KMS-11 (cell line): ENCODE measurements at regions not wholly inside any gene's neighbourhood (a gene's known extent, or its start where the extent isn't known, plus 50 kb on each side); places are given as distances from the start of the nearest gene placed in this dataset.

Experiments used
- H2AFZ ChIP-seq: fragments of 200-600 bp; sonication (generic); 2 replicates; pipeline ENCODE4 v1.6.1; 2016; ENCODE audit warnings: antibody characterized with exemption, mixed run types, low read depth
- H3K27ac ChIP-seq: fragments of 200-600 bp; sonication (generic); 2 replicates; pipeline ENCODE4 v1.6.1; 2016; ENCODE audit warnings: mild to moderate bottlenecking, mixed run types
- H3K27me3 ChIP-seq: fragments of 200-600 bp; sonication (generic); 2 replicates; pipeline ENCODE4 v1.6.1; 2017; ENCODE audit warnings: mild to moderate bottlenecking, low read depth, mixed run types, moderate library complexity; ENCODE audit not compliant: insufficient read depth
- H3K36me3 ChIP-seq: fragments of 200-600 bp; sonication (generic); 2 replicates; pipeline ENCODE4 v1.6.1; 2017; ENCODE audit warnings: mild to moderate bottlenecking, mixed run types; ENCODE audit not compliant: insufficient read depth
- H3K4me1 ChIP-seq: fragments of 200-600 bp; sonication (generic); 2 replicates; pipeline ENCODE4 v1.6.1; 2016; ENCODE audit warnings: mild to moderate bottlenecking, low read depth, mixed run types; ENCODE audit not compliant: poor library complexity, severe bottlenecking
- H3K4me2 ChIP-seq: fragments of 200-600 bp; sonication (generic); 2 replicates; pipeline ENCODE4 v1.7.0; 2016; ENCODE audit warnings: mild to moderate bottlenecking, mixed run types
- H3K4me3 ChIP-seq: fragments of 200-600 bp; sonication (generic); IDR thresholded peaks from 2 replicates; pipeline ENCODE4 v1.6.1; 2017; ENCODE audit warnings: low read depth, low read length, mixed read lengths; ENCODE audit not compliant: insufficient read depth
- H3K79me2 ChIP-seq: fragments of 200-600 bp; sonication (generic); 2 replicates; pipeline ENCODE4 v1.6.1; 2016; ENCODE audit warnings: low read depth, mixed run types; ENCODE audit not compliant: insufficient read depth
- H3K9ac ChIP-seq: fragments of 200-600 bp; sonication (generic); 2 replicates; pipeline ENCODE4 v1.6.1; 2016; ENCODE audit warnings: mild to moderate bottlenecking, mixed run types
- H4K20me1 ChIP-seq: fragments of 200-600 bp; sonication (generic); 2 replicates; pipeline ENCODE4 v1.6.1; 2016; ENCODE audit warnings: mild to moderate bottlenecking, mixed run types; ENCODE audit not compliant: insufficient read depth
- CTCF ChIP-seq: fragments of 200-600 bp; sonication (generic); conservative IDR thresholded peaks from 2 replicates; pipeline ENCODE4 v1.6.1; 2017; ENCODE audit warnings: low read depth, mild to moderate bottlenecking, antibody characterized with exemption, low read length, moderate library complexity, mixed read lengths

GRCh38 chr14:48096897-48097296, 421.5 kb upstream of the MDGA2 start:
- Histone ChIP-seq H3K9ac (no peak overlapping the region), H3K4me1 (no peaks in the 10 kb centered on the region), H3K4me2 (no peak overlapping the region), H3K36me3 (no peaks in the 10 kb centered on the region), H4K20me1 (no peaks in the 10 kb centered on the region), H2AFZ (no peak overlapping the region), H3K79me2 (no peaks in the 10 kb centered on the region), H3K27me3 (no peaks in the 10 kb centered on the region), H3K4me3 (no peak overlapping the region), H3K27ac (no peak overlapping the region)
- no peak for TF ChIP-seq CTCF

GRCh38 chr14:48086516-48086915, 411.1 kb upstream of the MDGA2 start:
- Histone ChIP-seq H3K27me3 (no peaks in the 10 kb centered on the region), H3K36me3 (no peaks in the 10 kb centered on the region), H3K4me2 (no peak overlapping the region), H4K20me1 (no peaks in the 10 kb centered on the region), H3K4me3 (no peak overlapping the region), H3K27ac (no peak overlapping the region), H3K79me2 (no peaks in the 10 kb centered on the region), H3K4me1 (no peaks in the 10 kb centered on the region), H2AFZ (no peak overlapping the region), H3K9ac (no peak overlapping the region)
- no peak for TF ChIP-seq CTCF

- H4K20me1 ChIP-seq: no peaks in the 10 kb centered on the region
- no peak overlapping the region for H3K4me2 ChIP-seq
- no peaks in the 10 kb centered on the region for H3K79me2 ChIP-seq
- H3K36me3 ChIP-seq: no peaks in the 10 kb centered on the region
- no peaks in the 10 kb centered on the region for H3K27me3 ChIP-seq
- no peak for TF ChIP-seq CTCF
- no peak overlapping the region for H3K4me3 ChIP-seq
- H3K4me1 ChIP-seq: no peaks in the 10 kb centered on the region
- H3K9ac ChIP-seq: no peak overlapping the region
- no peak overlapping the region for H2AFZ ChIP-seq
- H3K27ac ChIP-seq: no peak overlapping the region
These were observed 400.1 kb upstream of the MDGA2 start for GRCh38 chr14:48075487-48075886.

- no peak overlapping the region for H2AFZ ChIP-seq
- no peaks in the 10 kb centered on the region for H3K4me1 ChIP-seq
- H3K79me2 ChIP-seq: no peaks in the 10 kb centered on the region
- H3K4me3 ChIP-seq: no peak overlapping the region
- H3K36me3 ChIP-seq: no peaks in the 10 kb centered on the region
- TF ChIP-seq CTCF: no peak
- no peaks in the 10 kb centered on the region for H3K27me3 ChIP-seq
- H3K9ac ChIP-seq: no peak overlapping the region
- no peaks in the 10 kb centered on the region for H4K20me1 ChIP-seq
- H3K27ac ChIP-seq: no peak overlapping the region
- H3K4me2 ChIP-seq: no peak overlapping the region
These were observed 377.6 kb upstream of the MDGA2 start for GRCh38 chr14:48052973-48053372.

GRCh38 chr14:48035836-48036235, 360.4 kb upstream of the MDGA2 start:
- no peaks in the 10 kb centered on the region for H4K20me1 ChIP-seq
- no peaks in the 10 kb centered on the region for H3K79me2 ChIP-seq
- H3K4me2 ChIP-seq: no peak overlapping the region
- no peaks in the 10 kb centered on the region for H3K36me3 ChIP-seq
- TF ChIP-seq CTCF: no peak
- H3K4me3 ChIP-seq: no peak overlapping the region
- no peaks in the 10 kb centered on the region for H3K4me1 ChIP-seq
- no peak overlapping the region for H2AFZ ChIP-seq
- H3K27me3 ChIP-seq: no peaks in the 10 kb centered on the region
- H3K9ac ChIP-seq: no peak overlapping the region
- H3K27ac ChIP-seq: no peak overlapping the region
